CD4-positive, alpha-beta T cell (primary cell): ENCODE measurements at regions not wholly inside any gene's neighbourhood (a gene's known extent, or its start where the extent isn't known, plus 50 kb on each side); places are given as distances from the start of the nearest gene placed in this dataset.

ENCODE experiments used
- ATAC-seq: fragments of 200-7000 bp; cut with Tn5 transposase; one replicate; pipeline ENCODE4 v1.10.0; 2022; ENCODE audit warnings: mild to moderate bottlenecking; ENCODE audit not compliant: poor library complexity
- CTCF ChIA-PET: fragments of 350-600 bp; sonication (Branson Sonifier 250); formaldehyde crosslinking; loops from one replicate; lab custom pipeline; 2021; ENCODE audit warnings: antibody characterized with exemption, inconsistent platforms; lab: Charles Lee
- POLR2A ChIA-PET: fragments of 350-600 bp; sonication (Branson Sonifier 250); formaldehyde crosslinking; loops from one replicate; lab custom pipeline; 2021; ENCODE audit warnings: antibody characterized with exemption, inconsistent platforms; lab: Charles Lee
- DNase-seq, 14 experiments: peaks; one replicate each; pipeline ENCODE4 v3.0.0-alpha.2; 2013 to 2020; ENCODE audit warnings: mixed read lengths in 2 of 14
- H3K27ac ChIP-seq, 2 donors: one replicate each; pipeline versions ENCODE4 v1.5.1 to v1.7.0; 2013; ENCODE audit warnings: low read length in 2 of 2, low read depth in 1 of 2, mild to moderate bottlenecking in 1 of 2
- H3K27me3 ChIP-seq, 2 experiments: 1 replicate in 1 of 2; 2 replicates in 1 of 2; pipeline versions ENCODE4 v1.6.1 to v1.7.0; 2013; ENCODE audit warnings: low read length in 2 of 2, control low read depth in 1 of 2, mild to moderate bottlenecking in 1 of 2, moderate library complexity in 1 of 2; ENCODE audit not compliant: insufficient read depth in 2 of 2, control insufficient read depth in 1 of 2
- H3K36me3 ChIP-seq: one replicate; pipeline ENCODE4 v1.6.1; 2013; ENCODE audit warnings: low read length, control low read depth; ENCODE audit not compliant: insufficient read depth
- H3K4me1 ChIP-seq: one replicate; pipeline ENCODE4 v1.6.1; 2013; ENCODE audit warnings: low read length, control low read depth; ENCODE audit not compliant: insufficient read depth
- H3K4me3 ChIP-seq: one replicate; pipeline ENCODE4 v1.5.1; 2013; ENCODE audit warnings: mild to moderate bottlenecking, low read length, moderate library complexity
- H3K9me3 ChIP-seq, 2 experiments: 1 replicate in 1 of 2; 2 replicates in 1 of 2; pipeline versions ENCODE4 v1.6.1 to v1.7.0; 2013; ENCODE audit warnings: low read length in 2 of 2, mild to moderate bottlenecking in 2 of 2, control low read depth in 1 of 2, moderate library complexity in 1 of 2; ENCODE audit not compliant: control insufficient read depth in 1 of 2, insufficient read depth in 1 of 2
- H3K27ac Mint-ChIP-seq: one replicate; pipeline ENCODE4 v1.8.0; 2020; ENCODE audit warnings: mixed read lengths
- H3K27me3 Mint-ChIP-seq: one replicate; pipeline ENCODE4 v1.8.0; 2021; ENCODE audit warnings: mixed read lengths
- H3K36me3 Mint-ChIP-seq: one replicate; pipeline ENCODE4 v1.8.0; 2021; ENCODE audit warnings: low read depth, mixed read lengths
- H3K4me1 Mint-ChIP-seq: one replicate; pipeline ENCODE4 v1.8.0; 2021; ENCODE audit warnings: low read depth, mixed read lengths
- H3K4me3 Mint-ChIP-seq: one replicate; pipeline ENCODE4 v1.8.0; 2020; ENCODE audit warnings: mild to moderate bottlenecking, mixed read lengths
- H3K9me3 Mint-ChIP-seq: one replicate; pipeline ENCODE4 v1.8.0; 2020; ENCODE audit warnings: mixed read lengths
- intact Hi-C, 2 experiments: fragments of 100-400 bp; cut with DNase I in 1 of 2; cut with micrococcal nuclease in 1 of 2; formaldehyde crosslinking; loops; one replicate each; pipeline versions ENCODE4 v1.15.1 to v1.9.0; 2023 to 2025; cut with DNase I, micrococcal nuclease
- TF ChIP-seq, protein P1 (sequence below): fragments of 200-600 bp; IDR thresholded peaks from one replicate; pipeline ENCODE4 v1.8.0; 2022; ENCODE audit warnings: antibody characterized with exemption, mild to moderate bottlenecking

DNA sequence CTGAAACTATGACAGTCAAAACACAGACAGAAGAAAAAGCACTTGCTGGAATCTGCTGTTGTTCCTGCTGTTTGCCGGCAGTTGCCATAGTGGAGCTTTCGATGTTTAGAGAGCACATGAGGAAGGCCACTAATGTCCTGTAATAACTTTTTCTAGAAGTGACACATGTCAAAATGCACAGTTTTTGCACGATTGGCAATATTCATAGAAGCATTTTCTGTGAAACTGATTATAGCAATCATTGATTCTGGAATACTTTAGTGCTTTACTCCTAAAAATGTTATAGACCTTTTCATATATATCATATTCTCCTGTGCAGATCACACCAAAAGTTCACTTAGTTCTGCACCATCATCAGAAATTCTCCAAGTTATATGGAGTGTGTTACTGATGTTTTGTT, 407.0 kb upstream of the SOX9 start:
- ATAC-seq (no peak), DNase-seq (no peak)
- no peaks in the 10 kb centered on the region for H3K4me1 ChIP-seq
- Mint-ChIP-seq H3K9me3 (peaks cover 21% of the 10 kb centered on the region), H3K4me1 (no peaks in the 10 kb centered on the region), H3K36me3 (no peaks in the 10 kb centered on the region), H3K27me3 (no peaks in the 10 kb centered on the region), H3K4me3 (no peak overlapping the region), H3K27ac (no peak overlapping the region)
- ChIA-PET CTCF (no interaction called here), POLR2A (no interaction called here)
- intact Hi-C loops, result no loop called here
- H3K36me3 ChIP-seq, result no peaks in the 10 kb centered on the region
- H3K27ac ChIP-seq, result no peak overlapping the region
- H3K4me3 ChIP-seq, result no peak overlapping the region
- H3K9me3 ChIP-seq, result peaks cover 0 to 5% of the 10 kb centered on the region in 2 experiments
- H3K27me3 ChIP-seq, result no peaks in the 10 kb centered on the region
- TF ChIP-seq, protein P1, sequence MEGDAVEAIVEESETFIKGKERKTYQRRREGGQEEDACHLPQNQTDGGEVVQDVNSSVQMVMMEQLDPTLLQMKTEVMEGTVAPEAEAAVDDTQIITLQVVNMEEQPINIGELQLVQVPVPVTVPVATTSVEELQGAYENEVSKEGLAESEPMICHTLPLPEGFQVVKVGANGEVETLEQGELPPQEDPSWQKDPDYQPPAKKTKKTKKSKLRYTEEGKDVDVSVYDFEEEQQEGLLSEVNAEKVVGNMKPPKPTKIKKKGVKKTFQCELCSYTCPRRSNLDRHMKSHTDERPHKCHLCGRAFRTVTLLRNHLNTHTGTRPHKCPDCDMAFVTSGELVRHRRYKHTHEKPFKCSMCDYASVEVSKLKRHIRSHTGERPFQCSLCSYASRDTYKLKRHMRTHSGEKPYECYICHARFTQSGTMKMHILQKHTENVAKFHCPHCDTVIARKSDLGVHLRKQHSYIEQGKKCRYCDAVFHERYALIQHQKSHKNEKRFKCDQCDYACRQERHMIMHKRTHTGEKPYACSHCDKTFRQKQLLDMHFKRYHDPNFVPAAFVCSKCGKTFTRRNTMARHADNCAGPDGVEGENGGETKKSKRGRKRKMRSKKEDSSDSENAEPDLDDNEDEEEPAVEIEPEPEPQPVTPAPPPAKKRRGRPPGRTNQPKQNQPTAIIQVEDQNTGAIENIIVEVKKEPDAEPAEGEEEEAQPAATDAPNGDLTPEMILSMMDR, result no peak

DNA sequence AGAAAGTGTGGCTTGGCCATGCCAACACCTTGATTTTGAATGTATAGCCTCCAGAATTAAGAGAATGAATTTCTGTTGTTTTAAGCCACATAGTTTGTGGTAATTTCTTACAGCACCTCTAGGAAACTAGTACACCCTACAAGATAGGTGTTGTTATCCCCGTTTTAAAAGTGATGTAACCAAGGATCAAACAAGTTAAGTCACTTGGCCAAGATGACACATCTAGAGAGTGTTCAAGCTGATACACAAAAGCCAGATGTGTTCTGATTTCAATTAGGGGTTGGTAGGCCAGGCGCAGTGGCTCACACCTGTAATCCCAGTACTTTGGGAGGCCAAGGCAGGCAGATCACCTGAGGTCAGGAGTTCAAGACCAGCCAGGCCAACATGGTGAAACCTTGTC, 396.5 kb upstream of the SOX9 start:
- no peak for ATAC-seq
- no peaks in the 10 kb centered on the region for H3K36me3 Mint-ChIP-seq
- TF ChIP-seq, protein P1, result no peak
- CTCF ChIA-PET, result no interaction called here
- H3K27me3 Mint-ChIP-seq, result no peaks in the 10 kb centered on the region
- no peak overlapping the region for H3K4me3 ChIP-seq
- H3K4me1 ChIP-seq, result no peaks in the 10 kb centered on the region
- H3K36me3 ChIP-seq, result no peaks in the 10 kb centered on the region
- POLR2A ChIA-PET, result no interaction called here
- H3K27ac Mint-ChIP-seq, result no peak overlapping the region
- intact Hi-C loops, result no loop called here
- DNase-seq, result no peak
- H3K9me3 ChIP-seq, result peaks cover 0 to 8% of the 10 kb centered on the region in 2 experiments
- H3K27me3 ChIP-seq, result no peaks in the 10 kb centered on the region
- H3K4me3 Mint-ChIP-seq, result no peak overlapping the region
- peaks cover 4% of the 10 kb centered on the region for H3K9me3 Mint-ChIP-seq
- H3K4me1 Mint-ChIP-seq, result no peaks in the 10 kb centered on the region
- H3K27ac ChIP-seq, result no peak overlapping the region

DNA sequence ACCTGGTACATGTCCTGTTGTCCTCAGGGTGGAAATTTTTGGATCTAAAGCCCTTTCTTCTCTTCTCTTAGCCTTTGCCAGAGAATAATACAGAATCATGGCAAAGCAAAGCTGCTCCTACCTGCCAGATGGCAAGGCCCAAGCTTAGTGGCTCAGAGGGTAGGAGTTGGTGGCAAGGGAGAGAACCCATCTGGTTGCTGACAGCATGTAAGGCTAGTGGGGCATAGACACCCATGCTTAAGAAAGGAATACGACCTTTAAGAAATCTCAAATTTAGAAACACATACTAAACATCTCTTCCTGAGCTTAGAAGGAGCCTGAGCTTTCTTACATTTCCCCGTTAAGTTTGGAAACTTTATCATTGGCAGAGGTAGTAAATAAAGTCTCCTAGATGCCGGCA, 395.0 kb upstream of the SOX9 start:
- Histone ChIP-seq H3K36me3 (no peaks in the 10 kb centered on the region), H3K9me3 (peaks cover 0 to 10% of the 10 kb centered on the region in 2 experiments), H3K4me1 (no peaks in the 10 kb centered on the region), H3K27me3 (no peaks in the 10 kb centered on the region), H3K27ac (no peak overlapping the region), H3K4me3 (no peak overlapping the region)
- intact Hi-C loops, result no loop called here
- CTCF ChIA-PET, result no interaction called here
- ATAC-seq, result no peak
- Mint-ChIP-seq H3K4me1 (no peaks in the 10 kb centered on the region), H3K36me3 (no peaks in the 10 kb centered on the region), H3K27me3 (no peaks in the 10 kb centered on the region), H3K4me3 (no peak overlapping the region), H3K9me3 (peaks cover 4% of the 10 kb centered on the region), H3K27ac (no peak overlapping the region)
- TF ChIP-seq, protein P1, result no peak
- POLR2A ChIA-PET, result no interaction called here
- no peak for DNase-seq
